ENCODE measurements at regions not wholly inside any gene's neighbourhood (a gene's known extent, or its start where the extent isn't known, plus 50 kb on each side); places are given as distances from the start of the nearest gene placed in this dataset.

- Histone ChIP-seq H3K36me3 (no peaks in the 10 kb centered on the region), H3K27me3 (no peaks in the 10 kb centered on the region), H3K4me1 (ENCODE audit: insufficient read depth) (no peaks in the 10 kb centered on the region), H3K27ac (no peak overlapping the region), H3K9me3 (no peaks in the 10 kb centered on the region), H3K4me3 (no peak overlapping the region)
- no peak for TF ChIP-seq CTCF (IDR thresholded peaks at IDR 0.05)
- no peak for TF ChIP-seq EP300 (IDR thresholded peaks at IDR 0.05)
- no peak for TF ChIP-seq POLR2A (IDR thresholded peaks at IDR 0.05)
- intact Hi-C loops (cut with DNase I) = no loop called here
- no peak for DNase-seq
- WGBS, 3 donors = 68 to 75% (median 70%) methylated on average over 5 of the region's 5 CpGs
These were observed 83.2 kb upstream of the FST start for GRCh38 chr5:53397141-53397757.

- H3K4me1 ChIP-seq (ENCODE audit: insufficient read depth) = no peaks in the 10 kb centered on the region
- 21 to 41% (median 37%) methylated on average over 2 of the region's 2 CpGs for WGBS, 3 donors
- no peaks in the 10 kb centered on the region for H3K36me3 ChIP-seq
- DNase-seq = no peak
- no peak overlapping the region for H3K27ac ChIP-seq
- no peak overlapping the region for H3K4me3 ChIP-seq
- no peak for TF ChIP-seq CTCF (IDR thresholded peaks at IDR 0.05)
- TF ChIP-seq POLR2A (IDR thresholded peaks at IDR 0.05) = no peak
- TF ChIP-seq EP300 (IDR thresholded peaks at IDR 0.05) = no peak
- H3K9me3 ChIP-seq = no peaks in the 10 kb centered on the region
- intact Hi-C loops (cut with DNase I) = no loop called here
- no peaks in the 10 kb centered on the region for H3K27me3 ChIP-seq
These were observed 82.6 kb upstream of the FST start for GRCh38 chr5:53397845-53398244.

- intact Hi-C loops (cut with DNase I) = no loop called here
- no peak overlapping the region for H3K4me3 ChIP-seq
- H3K36me3 ChIP-seq = no peaks in the 10 kb centered on the region
- 55 to 85% (median 69%) methylated on average over 2 of the region's 2 CpGs for WGBS, 3 donors
- no peaks in the 10 kb centered on the region for H3K9me3 ChIP-seq
- TF ChIP-seq POLR2A (IDR thresholded peaks at IDR 0.05) (no peak), CTCF (IDR thresholded peaks at IDR 0.05) (no peak), EP300 (IDR thresholded peaks at IDR 0.05) (no peak)
- H3K27me3 ChIP-seq = no peaks in the 10 kb centered on the region
- DNase-seq = no peak
- no peak overlapping the region for H3K27ac ChIP-seq
- no peaks in the 10 kb centered on the region for H3K4me1 ChIP-seq (ENCODE audit: insufficient read depth)
These were observed 80.3 kb upstream of the FST start for GRCh38 chr5:53399926-53400697.

- H3K27me3 ChIP-seq = no peaks in the 10 kb centered on the region
- H3K36me3 ChIP-seq = no peaks in the 10 kb centered on the region
- H3K4me3 ChIP-seq = no peak overlapping the region
- no peaks in the 10 kb centered on the region for H3K9me3 ChIP-seq
- no peak for DNase-seq
- no peaks in the 10 kb centered on the region for H3K4me1 ChIP-seq (ENCODE audit: insufficient read depth)
- 61 to 72% (median 67%) methylated on average over 3 of the region's 3 CpGs for WGBS, 3 donors
- intact Hi-C loops (cut with DNase I) = no loop called here
- H3K27ac ChIP-seq = no peak overlapping the region
- TF ChIP-seq POLR2A (IDR thresholded peaks at IDR 0.05) = no peak
- no peak for TF ChIP-seq EP300 (IDR thresholded peaks at IDR 0.05)
- TF ChIP-seq CTCF (IDR thresholded peaks at IDR 0.05) = no peak
These were observed 77.1 kb upstream of the FST start for GRCh38 chr5:53403291-53403690.
